Fibroblast of lung (primary cell): ENCODE measurements at regions not wholly inside any gene's neighbourhood (a gene's known extent, or its start where the extent isn't known, plus 50 kb on each side); places are given as distances from the start of the nearest gene placed in this dataset.
A peak's percentile ranks its signal among the peaks of the same experiment; 100 is the strongest.

Source experiments
- DNase-seq, 2 donors: peaks; one replicate each; pipeline versions ENCODE4 v3.0.0 to v3.0.0-alpha.2; 2010; ENCODE audit warnings: low read depth in 2 of 2
- H2AFZ ChIP-seq: 2 replicates; pipeline ENCODE4 v1.5.1; 2012; ENCODE audit warnings: low read length, control low read depth, inconsistent platforms
- H3K27ac ChIP-seq: 2 replicates; pipeline ENCODE4 v1.5.1; 2011; ENCODE audit warnings: low read length, control low read depth; ENCODE audit not compliant: insufficient read depth
- H3K27me3 ChIP-seq: 2 replicates; pipeline ENCODE4 v1.5.1; 2011; ENCODE audit warnings: mild to moderate bottlenecking, low read length; ENCODE audit not compliant: control insufficient read depth, insufficient read depth
- H3K36me3 ChIP-seq: 2 replicates; pipeline ENCODE4 v1.5.1; 2011; ENCODE audit warnings: low read length; ENCODE audit not compliant: control insufficient read depth, insufficient read depth
- H3K4me1 ChIP-seq: 2 replicates; pipeline ENCODE4 v1.5.1; 2011; ENCODE audit warnings: low read length; ENCODE audit not compliant: control insufficient read depth, insufficient read depth; ENCODE audit errors: extremely low read depth
- H3K4me2 ChIP-seq: 2 replicates; pipeline ENCODE4 v1.5.1; 2011; ENCODE audit warnings: low read length, control low read depth; ENCODE audit not compliant: insufficient read depth; ENCODE audit errors: extremely low read depth
- H3K4me3 ChIP-seq, 4 experiments: fragments of 200-600 bp in 1 of 4; sonication (generic) in 1 of 4; replicated peaks in 1 of 4; 2 replicates each; pipeline ENCODE4 v1.5.1; 2011 to 2016; ENCODE audit warnings: low read length in 4 of 4, low read depth in 3 of 4, mild to moderate bottlenecking in 3 of 4, control low read depth in 2 of 4, inconsistent platforms in 1 of 4, mixed read lengths in 1 of 4; ENCODE audit not compliant: insufficient read depth in 1 of 4; ENCODE audit errors: control extremely low read depth in 1 of 4
- H3K79me2 ChIP-seq: 2 replicates; pipeline ENCODE4 v1.5.1; 2012; ENCODE audit warnings: mild to moderate bottlenecking, low read length, inconsistent platforms; ENCODE audit not compliant: control insufficient read depth, insufficient read depth
- H3K9ac ChIP-seq: 2 replicates; pipeline ENCODE4 v1.5.1; 2011; ENCODE audit warnings: mild to moderate bottlenecking, low read length, control low read depth; ENCODE audit not compliant: insufficient read depth
- H3K9me3 ChIP-seq: 2 replicates; pipeline ENCODE4 v1.5.1; 2012; ENCODE audit warnings: low read depth, low read length; ENCODE audit not compliant: control insufficient read depth, insufficient read depth
- H4K20me1 ChIP-seq: 2 replicates; pipeline ENCODE4 v1.5.1; 2011; ENCODE audit warnings: low read length; ENCODE audit not compliant: control insufficient read depth, insufficient read depth; ENCODE audit errors: extremely low read depth
- CTCF ChIP-seq, 2 donors: IDR thresholded peaks in 1 of 2; conservative IDR thresholded peaks in 1 of 2; 1 replicate in 1 of 2; 2 replicates in 1 of 2; pipeline ENCODE4 v1.5.1; 2011 to 2012; ENCODE audit warnings: low read length in 2 of 2, control low read depth in 1 of 2, inconsistent platforms in 1 of 2, low read depth in 1 of 2, mild to moderate bottlenecking in 1 of 2
- EZH2 ChIP-seq: IDR thresholded peaks from 2 replicates; pipeline ENCODE4 v1.5.1; 2012; ENCODE audit warnings: low read length, control low read depth, mild to moderate bottlenecking; ENCODE audit errors: missing control alignments

- Histone ChIP-seq H3K27ac (peak overlapping the region; percentile 77), H3K27me3 (no peaks in the 10 kb centered on the region), H2AFZ (no peak overlapping the region), H3K4me3 (no peak overlapping the region), H3K4me1 (peaks cover 34% of the 10 kb centered on the region), H3K79me2 (no peaks in the 10 kb centered on the region), H3K9me3 (no peaks in the 10 kb centered on the region), H3K4me2 (no peak overlapping the region), H3K36me3 (no peaks in the 10 kb centered on the region), H4K20me1 (no peaks in the 10 kb centered on the region), H3K9ac (no peak overlapping the region)
- DNase-seq: peak in 1 of 2 donors; percentile 45
- TF ChIP-seq CTCF (conservative IDR thresholded peaks at IDR 0.05 in 1 of 2, IDR thresholded peaks at IDR 0.05 in 1 of 2; ENCODE audit: low read depth in 1 of 2, low read length in 2 of 2) (no peak), EZH2 (no peak)
Measured at GRCh38 chr11:130674686-130675308, 226.4 kb downstream of the ADAMTS15 start.

GRCh38 chr11:130675371-130675821, 227.0 kb downstream of the ADAMTS15 start:
- peak; percentile 51 to 75 for DNase-seq
- H3K4me2 ChIP-seq: peak overlapping the region; percentile 68
- no peak for TF ChIP-seq CTCF (conservative IDR thresholded peaks at IDR 0.05 in 1 of 2, IDR thresholded peaks at IDR 0.05 in 1 of 2; ENCODE audit: low read depth in 1 of 2, low read length in 2 of 2)
- no peak for TF ChIP-seq EZH2
- no peaks in the 10 kb centered on the region for H3K36me3 ChIP-seq
- H3K4me1 ChIP-seq: peaks cover 34% of the 10 kb centered on the region
- no peak overlapping the region for H3K4me3 ChIP-seq
- H3K79me2 ChIP-seq: no peaks in the 10 kb centered on the region
- no peaks in the 10 kb centered on the region for H3K9me3 ChIP-seq
- H3K9ac ChIP-seq: peak overlapping the region; percentile 16
- no peaks in the 10 kb centered on the region for H3K27me3 ChIP-seq
- no peaks in the 10 kb centered on the region for H4K20me1 ChIP-seq
- H3K27ac ChIP-seq: peak overlapping the region; percentile 77
- H2AFZ ChIP-seq: peak overlapping the region; percentile 27

GRCh38 chr11:130675917-130676316, 227.5 kb downstream of the ADAMTS15 start:
- Histone ChIP-seq H2AFZ (no peak overlapping the region), H3K27ac (peak overlapping the region; percentile 77), H3K4me1 (peaks cover 34% of the 10 kb centered on the region), H3K4me3 (no peak overlapping the region), H3K4me2 (no peak overlapping the region), H3K79me2 (no peaks in the 10 kb centered on the region), H4K20me1 (no peaks in the 10 kb centered on the region), H3K9me3 (no peaks in the 10 kb centered on the region), H3K9ac (no peak overlapping the region), H3K36me3 (no peaks in the 10 kb centered on the region), H3K27me3 (no peaks in the 10 kb centered on the region)
- no peak for DNase-seq
- no peak for TF ChIP-seq EZH2
- TF ChIP-seq CTCF (conservative IDR thresholded peaks at IDR 0.05 in 1 of 2, IDR thresholded peaks at IDR 0.05 in 1 of 2; ENCODE audit: low read depth in 1 of 2, low read length in 2 of 2): no peak
